IMR-90 (cell line): ENCODE measurements at regions not wholly inside any gene's neighbourhood (a gene's known extent, or its start where the extent isn't known, plus 50 kb on each side); places are given as distances from the start of the nearest gene placed in this dataset.

ENCODE experiments used
- CEBPB ChIP-seq: IDR thresholded peaks from 2 replicates; pipeline ENCODE4 v1.6.1; 2012; ENCODE audit warnings: low read depth, low read length, improper control_type of control experiment
- POLR2A ChIP-seq: IDR thresholded peaks from 2 replicates; pipeline ENCODE4 v1.6.1; 2012; ENCODE audit warnings: mild to moderate bottlenecking, low read depth, low read length
- RAD21 ChIP-seq: IDR thresholded peaks from 2 replicates; pipeline ENCODE4 v1.6.1; 2012; ENCODE audit warnings: low read length, improper control_type of control experiment
- TF ChIP-seq, protein P1 (sequence below): conservative IDR thresholded peaks from 2 replicates; pipeline ENCODE4 v1.5.1; 2012; ENCODE audit warnings: mild to moderate bottlenecking, low read depth, low read length, improper control_type of control experiment

DNA sequence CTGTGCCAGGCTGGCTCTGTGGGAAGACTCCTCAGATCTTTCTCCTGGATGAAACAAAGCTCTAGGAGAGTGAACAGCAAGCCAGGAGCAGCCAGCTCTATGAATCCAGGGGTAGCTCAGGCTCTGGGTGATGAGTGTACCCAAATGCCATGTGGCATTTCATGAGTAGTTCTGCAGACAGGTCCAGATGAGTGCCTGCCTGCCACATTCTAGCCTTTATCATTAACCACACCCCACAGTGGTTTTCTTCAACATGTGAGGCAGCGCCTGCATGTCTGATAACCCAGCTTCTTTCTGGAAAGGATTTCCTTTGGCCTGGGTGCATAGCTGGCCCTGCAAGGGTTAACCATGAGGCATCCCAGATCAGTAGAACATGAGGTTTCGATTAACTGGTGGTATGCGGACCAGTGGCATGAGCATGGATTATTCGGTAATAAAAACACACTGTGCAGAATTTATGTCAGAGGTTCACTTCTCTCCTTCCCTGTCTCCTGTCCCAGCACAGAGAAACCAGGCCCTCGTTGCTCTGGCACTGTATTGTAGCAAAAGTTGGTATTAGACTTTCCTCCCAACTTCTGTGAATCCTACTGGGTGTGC lies 381.9 kb upstream of the ZNF462 start:
- TF ChIP-seq, protein P1, sequence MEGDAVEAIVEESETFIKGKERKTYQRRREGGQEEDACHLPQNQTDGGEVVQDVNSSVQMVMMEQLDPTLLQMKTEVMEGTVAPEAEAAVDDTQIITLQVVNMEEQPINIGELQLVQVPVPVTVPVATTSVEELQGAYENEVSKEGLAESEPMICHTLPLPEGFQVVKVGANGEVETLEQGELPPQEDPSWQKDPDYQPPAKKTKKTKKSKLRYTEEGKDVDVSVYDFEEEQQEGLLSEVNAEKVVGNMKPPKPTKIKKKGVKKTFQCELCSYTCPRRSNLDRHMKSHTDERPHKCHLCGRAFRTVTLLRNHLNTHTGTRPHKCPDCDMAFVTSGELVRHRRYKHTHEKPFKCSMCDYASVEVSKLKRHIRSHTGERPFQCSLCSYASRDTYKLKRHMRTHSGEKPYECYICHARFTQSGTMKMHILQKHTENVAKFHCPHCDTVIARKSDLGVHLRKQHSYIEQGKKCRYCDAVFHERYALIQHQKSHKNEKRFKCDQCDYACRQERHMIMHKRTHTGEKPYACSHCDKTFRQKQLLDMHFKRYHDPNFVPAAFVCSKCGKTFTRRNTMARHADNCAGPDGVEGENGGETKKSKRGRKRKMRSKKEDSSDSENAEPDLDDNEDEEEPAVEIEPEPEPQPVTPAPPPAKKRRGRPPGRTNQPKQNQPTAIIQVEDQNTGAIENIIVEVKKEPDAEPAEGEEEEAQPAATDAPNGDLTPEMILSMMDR: no peak
- TF ChIP-seq CEBPB (no peak), POLR2A (no peak), RAD21 (no peak)
